ENCODE measurements at regions not wholly inside any gene's neighbourhood (a gene's known extent, or its start where the extent isn't known, plus 50 kb on each side); places are given as distances from the start of the nearest gene placed in this dataset.

- TF ChIP-seq POU6F1 (CRISPR knock-in tag; IDR thresholded peaks at IDR 0.05; ENCODE audit: borderline replicate concordance, low read depth) = no peak
- no peak for TF ChIP-seq ZNF8 (CRISPR knock-in tag; IDR thresholded peaks at IDR 0.05)
Observed at GRCh38 chr2:6077585-6077984, 385.4 kb downstream of the SOX11 start (continued).

GRCh38 chr2:6078414-6078813 is 386.2 kb downstream of the SOX11 start:
- no peak for ATAC-seq
- no peak for TF ChIP-seq PPARA (CRISPR knock-in tag; IDR thresholded peaks at IDR 0.05; ENCODE audit: borderline replicate concordance)
- TF ChIP-seq ZNF565 (CRISPR knock-in tag; conservative IDR thresholded peaks at IDR 0.05; ENCODE audit: low read depth) = no peak
- no peak for TF ChIP-seq TSHZ2 (CRISPR knock-in tag; IDR thresholded peaks at IDR 0.05)
- TF ChIP-seq RARB (CRISPR knock-in tag; IDR thresholded peaks at IDR 0.05) = no peak
- no peak for TF ChIP-seq PATZ1 (CRISPR knock-in tag; IDR thresholded peaks at IDR 0.05; ENCODE audit: borderline replicate concordance)
- no peak for TF ChIP-seq GLIS3 (CRISPR knock-in tag; IDR thresholded peaks at IDR 0.05)
- no peak for TF ChIP-seq BACH2 (CRISPR knock-in tag; IDR thresholded peaks at IDR 0.05; ENCODE audit: borderline replicate concordance)

- no peak for TF ChIP-seq CSDC2 (CRISPR knock-in tag; IDR thresholded peaks at IDR 0.05)
- no peak for TF ChIP-seq ZNF70 (CRISPR knock-in tag; IDR thresholded peaks at IDR 0.05)
- no peak for TF ChIP-seq ZC3H10 (CRISPR knock-in tag; IDR thresholded peaks at IDR 0.05)
- no peak for TF ChIP-seq TSHZ2 (CRISPR knock-in tag; IDR thresholded peaks at IDR 0.05)
- no peak for TF ChIP-seq TOX (CRISPR knock-in tag; IDR thresholded peaks at IDR 0.05; ENCODE audit: borderline replicate concordance)
- no peak for TF ChIP-seq ZNF8 (CRISPR knock-in tag; IDR thresholded peaks at IDR 0.05)
- TF ChIP-seq ZFP3 (CRISPR knock-in tag; IDR thresholded peaks at IDR 0.05) = no peak
- no peak for TF ChIP-seq ZNF565 (CRISPR knock-in tag; conservative IDR thresholded peaks at IDR 0.05; ENCODE audit: low read depth)
- TF ChIP-seq RARB (CRISPR knock-in tag; IDR thresholded peaks at IDR 0.05) = no peak
- no peak for TF ChIP-seq CREB5 (CRISPR knock-in tag; IDR thresholded peaks at IDR 0.05; ENCODE audit: low read depth)
- TF ChIP-seq CSRNP3 (CRISPR knock-in tag; IDR thresholded peaks at IDR 0.05) = no peak
- TF ChIP-seq ZFP30 (CRISPR knock-in tag; IDR thresholded peaks at IDR 0.05) = no peak
- no peak for TF ChIP-seq PPARA (CRISPR knock-in tag; IDR thresholded peaks at IDR 0.05; ENCODE audit: borderline replicate concordance)
- no peak for TF ChIP-seq ISL1 (CRISPR knock-in tag; IDR thresholded peaks at IDR 0.05)
- TF ChIP-seq ESRRG (CRISPR knock-in tag; IDR thresholded peaks at IDR 0.05) = no peak
- no peak for TF ChIP-seq TCF4 (CRISPR knock-in tag; IDR thresholded peaks at IDR 0.05; ENCODE audit: borderline replicate concordance)
- TF ChIP-seq OSR1 (CRISPR knock-in tag; IDR thresholded peaks at IDR 0.05) = no peak
- ATAC-seq = no peak
Observed at GRCh38 chr2:6079405-6079804, 387.2 kb downstream of the SOX11 start.

All from SK-N-SH treated with all-trans-retinoic acid at 6 μM for 48 hours (cell line).